Lower lobe of right lung (tissue), 2 donors: ENCODE measurements at regions not wholly inside any gene's neighbourhood (a gene's known extent, or its start where the extent isn't known, plus 50 kb on each side); places are given as distances from the start of the nearest gene placed in this dataset.
A peak's percentile ranks its signal among the peaks of the same experiment; 100 is the strongest.

Experiments
- ATAC-seq, 2 donors: fragments of 200-7000 bp; cut with Tn5 transposase; one replicate each; pipeline ENCODE4 v1.9.1; 2020 to 2022; ENCODE audit warnings: mild to moderate bottlenecking in 2 of 2, moderate library complexity in 2 of 2
- DNase-seq: peaks from one replicate; pipeline ENCODE4 v3.0.0-alpha.2; 2020
- H3K27ac ChIP-seq: fragments of 200-600 bp; one replicate; pipeline ENCODE4 v1.8.0; 2022
- H3K27me3 ChIP-seq: fragments of 200-600 bp; one replicate; pipeline ENCODE4 v1.8.0; 2022; ENCODE audit warnings: low read depth
- H3K36me3 ChIP-seq: fragments of 200-600 bp; one replicate; pipeline ENCODE4 v1.8.0; 2022; ENCODE audit warnings: mild to moderate bottlenecking
- H3K4me1 ChIP-seq: fragments of 200-600 bp; one replicate; pipeline ENCODE4 v1.8.0; 2022
- H3K4me3 ChIP-seq: fragments of 200-600 bp; one replicate; pipeline ENCODE4 v1.8.0; 2022; ENCODE audit warnings: mild to moderate bottlenecking
- H3K9me3 ChIP-seq: fragments of 200-600 bp; one replicate; pipeline ENCODE4 v1.8.0; 2022
- intact Hi-C: fragments of 100-400 bp; cut with DNase I; formaldehyde crosslinking; loops from one replicate; pipeline ENCODE4 v1.11.0; 2022
- TF ChIP-seq, protein P1 (sequence below): fragments of 200-600 bp; IDR thresholded peaks from one replicate; pipeline ENCODE4 v1.8.0; 2022; ENCODE audit warnings: antibody characterized with exemption, mild to moderate bottlenecking
- donor health status: DM: no; HTN: yes; CAD: no; lungs with severe emphysema.

DNA sequence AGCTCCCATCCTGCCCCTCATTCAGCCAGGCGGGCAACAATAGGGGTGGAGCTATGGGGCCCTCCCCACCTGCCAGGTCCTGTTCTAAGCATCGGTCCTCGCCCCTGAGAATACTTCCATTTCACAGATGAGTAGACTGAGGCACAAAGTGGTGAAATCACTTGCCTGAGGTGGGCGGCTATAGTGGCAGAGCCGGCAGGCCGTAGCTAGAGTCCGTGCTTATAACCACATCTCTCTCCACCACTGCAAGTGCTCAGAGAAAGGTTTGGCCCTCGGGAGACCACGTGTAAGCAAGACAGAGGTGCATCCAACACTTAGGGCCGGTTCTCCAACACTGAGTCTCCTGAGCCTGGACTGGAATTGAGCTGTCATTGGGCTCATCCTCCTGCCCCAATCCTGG lies 145.8 kb upstream of the UNC5B start:
- Histone ChIP-seq H3K36me3 (no peaks in the 10 kb centered on the region), H3K4me1 (no peaks in the 10 kb centered on the region), H3K9me3 (no peaks in the 10 kb centered on the region), H3K27me3 (no peaks in the 10 kb centered on the region), H3K27ac (no peak overlapping the region), H3K4me3 (no peak overlapping the region)
- DNase-seq (no peak), ATAC-seq (no peak)
- TF ChIP-seq, protein P1, sequence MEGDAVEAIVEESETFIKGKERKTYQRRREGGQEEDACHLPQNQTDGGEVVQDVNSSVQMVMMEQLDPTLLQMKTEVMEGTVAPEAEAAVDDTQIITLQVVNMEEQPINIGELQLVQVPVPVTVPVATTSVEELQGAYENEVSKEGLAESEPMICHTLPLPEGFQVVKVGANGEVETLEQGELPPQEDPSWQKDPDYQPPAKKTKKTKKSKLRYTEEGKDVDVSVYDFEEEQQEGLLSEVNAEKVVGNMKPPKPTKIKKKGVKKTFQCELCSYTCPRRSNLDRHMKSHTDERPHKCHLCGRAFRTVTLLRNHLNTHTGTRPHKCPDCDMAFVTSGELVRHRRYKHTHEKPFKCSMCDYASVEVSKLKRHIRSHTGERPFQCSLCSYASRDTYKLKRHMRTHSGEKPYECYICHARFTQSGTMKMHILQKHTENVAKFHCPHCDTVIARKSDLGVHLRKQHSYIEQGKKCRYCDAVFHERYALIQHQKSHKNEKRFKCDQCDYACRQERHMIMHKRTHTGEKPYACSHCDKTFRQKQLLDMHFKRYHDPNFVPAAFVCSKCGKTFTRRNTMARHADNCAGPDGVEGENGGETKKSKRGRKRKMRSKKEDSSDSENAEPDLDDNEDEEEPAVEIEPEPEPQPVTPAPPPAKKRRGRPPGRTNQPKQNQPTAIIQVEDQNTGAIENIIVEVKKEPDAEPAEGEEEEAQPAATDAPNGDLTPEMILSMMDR = no peak
- intact Hi-C loops = no loop called here

DNA sequence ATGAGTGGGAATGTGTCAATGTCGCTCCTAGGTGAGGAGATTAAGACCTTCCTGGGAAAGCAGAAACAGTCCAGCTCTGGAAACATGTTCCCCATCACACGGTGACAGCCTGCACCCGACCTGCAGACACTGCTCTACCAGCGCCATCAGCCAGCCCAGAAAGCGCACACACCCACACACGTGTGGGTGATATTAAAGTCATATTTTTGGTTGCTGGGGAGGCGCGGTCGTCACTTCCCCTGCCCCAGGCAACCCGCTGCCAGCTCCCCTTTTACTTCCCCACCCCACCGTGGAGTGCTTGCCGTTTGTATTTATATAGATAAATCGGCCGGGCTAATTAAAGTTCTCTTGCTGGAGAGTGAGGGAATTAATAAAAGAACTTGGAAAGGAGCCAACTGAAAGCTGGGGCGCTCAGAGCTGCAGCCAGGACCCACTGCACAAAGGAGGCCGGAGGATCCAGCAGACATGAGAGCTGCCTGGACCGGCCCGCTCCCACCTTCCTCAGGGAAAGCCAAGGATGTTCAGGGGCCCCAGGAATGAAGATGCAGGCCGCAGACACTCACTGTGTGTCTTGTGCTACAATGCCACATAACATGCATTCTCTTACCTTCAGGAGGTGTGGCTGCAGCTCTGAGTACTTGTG lies 145.2 kb upstream of the UNC5B start:
- TF ChIP-seq, protein P1 = no peak
- Histone ChIP-seq H3K36me3 (no peaks in the 10 kb centered on the region), H3K9me3 (no peaks in the 10 kb centered on the region), H3K4me3 (no peak overlapping the region), H3K27ac (no peak overlapping the region), H3K4me1 (no peaks in the 10 kb centered on the region), H3K27me3 (no peaks in the 10 kb centered on the region)
- ATAC-seq = no peak
- no peak for DNase-seq
- intact Hi-C loops = no loop called here

DNA sequence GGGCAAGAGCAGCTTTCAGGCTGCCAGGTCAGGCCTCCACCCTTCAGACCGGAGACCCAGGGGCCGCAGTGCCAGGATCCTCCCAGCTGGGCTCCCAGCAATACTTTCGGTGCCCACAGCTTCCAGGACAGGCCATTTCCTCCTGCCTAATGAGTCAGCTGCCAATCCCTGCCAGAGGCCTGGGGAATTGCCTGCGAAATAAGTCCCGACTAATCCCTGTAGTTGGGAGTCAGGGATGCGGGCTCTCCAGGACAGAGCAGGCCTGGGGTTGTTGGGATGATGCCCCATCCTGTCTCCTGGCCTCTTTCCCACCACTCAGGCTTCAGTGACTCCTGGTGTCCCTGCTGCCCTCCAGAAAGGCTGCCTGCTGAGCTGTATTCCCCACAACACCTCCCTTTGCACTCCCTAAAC lies 143.5 kb upstream of the UNC5B start:
- no peaks in the 10 kb centered on the region for H3K36me3 ChIP-seq
- H3K4me1 ChIP-seq = no peaks in the 10 kb centered on the region
- intact Hi-C loops = no loop called here
- ATAC-seq (no peak), DNase-seq (no peak)
- no peak overlapping the region for H3K4me3 ChIP-seq
- H3K27ac ChIP-seq = no peak overlapping the region
- no peaks in the 10 kb centered on the region for H3K9me3 ChIP-seq
- TF ChIP-seq, protein P1 = no peak
- H3K27me3 ChIP-seq = no peaks in the 10 kb centered on the region

DNA sequence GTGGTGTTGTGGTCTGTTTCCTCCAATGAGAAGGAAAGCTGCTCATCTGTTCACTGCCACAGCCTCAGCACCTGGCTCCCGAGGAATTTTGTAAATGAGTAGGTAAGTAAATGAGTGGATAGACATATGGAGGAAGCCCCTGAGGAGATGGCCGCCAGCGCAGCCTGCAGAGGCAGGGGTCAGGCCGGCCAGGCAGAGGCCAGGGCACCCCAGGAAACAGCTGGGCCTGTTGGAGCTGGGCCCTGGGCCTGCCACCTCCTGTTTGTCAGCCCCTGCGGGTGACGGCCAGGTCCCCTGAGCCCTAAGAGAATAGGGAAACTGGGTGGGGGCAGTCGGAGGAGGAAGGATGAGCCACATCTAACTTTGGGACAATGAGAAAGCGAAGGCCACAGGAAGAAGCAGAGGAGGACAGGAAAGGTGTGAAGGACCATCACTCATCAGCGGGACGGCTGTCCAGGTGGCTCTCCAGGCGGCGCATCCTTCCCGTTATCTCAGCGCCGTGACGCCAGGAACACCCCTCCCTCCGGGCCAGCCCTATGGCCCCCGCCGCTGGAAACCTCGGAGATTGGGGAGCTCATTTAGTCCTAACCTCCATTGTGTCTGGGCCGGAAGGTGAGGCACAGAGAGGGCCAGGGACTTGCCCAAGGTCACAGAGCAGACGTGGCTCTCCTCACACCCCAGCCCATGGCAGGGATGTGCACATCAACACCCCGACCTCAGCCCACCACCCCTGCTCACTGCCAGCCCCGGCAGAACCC lies 142.3 kb upstream of the UNC5B start:
- intact Hi-C loops = no loop called here
- no peak overlapping the region for H3K27ac ChIP-seq
- no peaks in the 10 kb centered on the region for H3K36me3 ChIP-seq
- H3K4me1 ChIP-seq = no peaks in the 10 kb centered on the region
- DNase-seq = no peak
- peak in 1 of 2 donors; percentile 26 for ATAC-seq
- TF ChIP-seq, protein P1 = no peak
- peaks cover 1% of the 10 kb centered on the region for H3K27me3 ChIP-seq
- no peak overlapping the region for H3K4me3 ChIP-seq
- H3K9me3 ChIP-seq = no peaks in the 10 kb centered on the region

DNA sequence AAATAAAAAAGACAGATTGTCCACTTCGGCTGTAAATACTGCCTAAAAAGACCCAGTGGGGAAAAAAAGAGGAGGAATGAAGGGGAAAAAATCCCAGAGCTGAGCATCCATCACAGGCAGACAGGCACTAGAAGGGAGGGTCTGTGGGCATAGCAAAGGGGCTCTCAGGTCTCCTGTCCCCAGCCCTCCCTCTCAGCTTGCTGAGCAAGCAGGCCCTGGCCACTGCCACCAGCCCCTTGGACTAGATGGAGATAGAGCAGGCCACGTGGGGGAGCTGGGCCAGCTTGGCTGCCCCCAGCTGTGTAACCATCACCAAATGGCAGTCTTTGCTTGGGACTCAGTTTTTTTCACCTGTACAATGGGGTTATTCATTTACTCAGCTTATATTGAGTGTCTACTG lies 141.6 kb upstream of the UNC5B start:
- H3K4me1 ChIP-seq = no peaks in the 10 kb centered on the region
- no peak overlapping the region for H3K27ac ChIP-seq
- no peaks in the 10 kb centered on the region for H3K36me3 ChIP-seq
- no peak overlapping the region for H3K4me3 ChIP-seq
- H3K9me3 ChIP-seq = no peaks in the 10 kb centered on the region
- intact Hi-C loops = no loop called here
- TF ChIP-seq, protein P1 = no peak
- DNase-seq = no peak
- ATAC-seq = no peak
- H3K27me3 ChIP-seq = peaks cover 6% of the 10 kb centered on the region
